ENCODE measurements at regions not wholly inside any gene's neighbourhood (a gene's known extent, or its start where the extent isn't known, plus 50 kb on each side); places are given as distances from the start of the nearest gene placed in this dataset.

- Histone ChIP-seq H3K14ac (ENCODE audit: low read length in 2 of 2) (no peak overlapping the region), H3K4me1 (ENCODE audit: control insufficient read depth, insufficient read depth, low read depth, low read length) (peaks cover 4% of the 10 kb centered on the region), H3K4ac (ENCODE audit: low read depth in 1 of 2, low read length in 2 of 2) (no peak overlapping the region), H3K4me3 (ENCODE audit: insufficient read depth in 1 of 2, low read depth in 1 of 2, low read length in 2 of 2) (no peak overlapping the region), H2BK15ac (ENCODE audit: low read depth, poor library complexity, severe bottlenecking) (no peak overlapping the region), H2BK120ac (ENCODE audit: low read depth, low read length) (no peak overlapping the region), H2AFZ (ENCODE audit: low read depth, low read length) (no peak overlapping the region), H2BK5ac (ENCODE audit: low read depth, low read length, poor library complexity, severe bottlenecking) (no peak overlapping the region), H3K18ac (ENCODE audit: low read depth in 1 of 2, low read length in 2 of 2) (no peak overlapping the region), H3K27me3 (ENCODE audit: control insufficient read depth in 1 of 2, insufficient read depth in 1 of 2, low read length in 2 of 2) (no peaks in the 10 kb centered on the region), H3K23ac (ENCODE audit: low read length in 2 of 2) (no peak overlapping the region), H4K8ac (ENCODE audit: low read length) (no peak overlapping the region), H3K36me3 (ENCODE audit: control insufficient read depth in 1 of 2, insufficient read depth in 2 of 2, low read depth in 1 of 2, low read length in 2 of 2) (no peaks in the 10 kb centered on the region), H4K91ac (ENCODE audit: low read length) (no peak overlapping the region), H2AK5ac (ENCODE audit: low read length, severe bottlenecking) (peak overlapping the region; percentile 65), H3K79me1 (replicated peaks; ENCODE audit: low read length, poor library complexity, severe bottlenecking) (no peaks in the 10 kb centered on the region), H3K4me2 (ENCODE audit: low read length, poor library complexity, severe bottlenecking) (peak overlapping the region; percentile 9), H2BK12ac (ENCODE audit: low read length in 2 of 2) (no peak overlapping the region), H3K9ac (ENCODE audit: low read length) (no peak overlapping the region), H3K9me3 (ENCODE audit: control insufficient read depth, low read length) (no peaks in the 10 kb centered on the region), H3K27ac (ENCODE audit: low read length, poor library complexity, severe bottlenecking) (no peak overlapping the region)
- 95% methylated on average over 3 of the region's 3 CpGs for WGBS
- DNase-seq: no peak
These were observed 133.6 kb upstream of the ARPP21 start for GRCh38 chr3:35505772-35506171.

- Histone ChIP-seq H2BK15ac (ENCODE audit: low read depth, poor library complexity, severe bottlenecking) (no peak overlapping the region), H2BK5ac (ENCODE audit: low read depth, low read length, poor library complexity, severe bottlenecking) (no peak overlapping the region), H2BK120ac (ENCODE audit: low read depth, low read length) (no peak overlapping the region), H3K14ac (ENCODE audit: low read length in 2 of 2) (no peak overlapping the region), H3K4me3 (ENCODE audit: insufficient read depth in 1 of 2, low read depth in 1 of 2, low read length in 2 of 2) (no peak overlapping the region), H3K79me1 (replicated peaks; ENCODE audit: low read length, poor library complexity, severe bottlenecking) (no peaks in the 10 kb centered on the region), H2AK5ac (ENCODE audit: low read length, severe bottlenecking) (peak overlapping the region; percentile 18), H3K36me3 (ENCODE audit: control insufficient read depth in 1 of 2, insufficient read depth in 2 of 2, low read depth in 1 of 2, low read length in 2 of 2) (no peaks in the 10 kb centered on the region), H2AFZ (ENCODE audit: low read depth, low read length) (no peak overlapping the region), H2BK12ac (ENCODE audit: low read length in 2 of 2) (no peak overlapping the region), H3K4ac (ENCODE audit: low read depth in 1 of 2, low read length in 2 of 2) (no peak overlapping the region), H3K9ac (ENCODE audit: low read length) (no peak overlapping the region), H3K4me1 (ENCODE audit: control insufficient read depth, insufficient read depth, low read depth, low read length) (peaks cover 2% of the 10 kb centered on the region), H4K8ac (ENCODE audit: low read length) (no peak overlapping the region), H4K91ac (ENCODE audit: low read length) (no peak overlapping the region), H3K9me3 (ENCODE audit: control insufficient read depth, low read length) (no peaks in the 10 kb centered on the region), H3K18ac (ENCODE audit: low read depth in 1 of 2, low read length in 2 of 2) (no peak overlapping the region), H3K27ac (ENCODE audit: low read length, poor library complexity, severe bottlenecking) (no peak overlapping the region), H3K4me2 (ENCODE audit: low read length, poor library complexity, severe bottlenecking) (no peak overlapping the region), H3K23ac (ENCODE audit: low read length in 2 of 2) (no peak overlapping the region), H3K27me3 (ENCODE audit: control insufficient read depth in 1 of 2, insufficient read depth in 1 of 2, low read length in 2 of 2) (no peaks in the 10 kb centered on the region)
- DNase-seq: no peak
These were observed 119.4 kb upstream of the ARPP21 start for GRCh38 chr3:35519936-35520335.

GRCh38 chr3:35521196-35521595, 118.1 kb upstream of the ARPP21 start:
- no peak overlapping the region for H2BK15ac ChIP-seq (ENCODE audit: low read depth, poor library complexity, severe bottlenecking)
- peaks cover 2% of the 10 kb centered on the region for H3K4me1 ChIP-seq (ENCODE audit: control insufficient read depth, insufficient read depth, low read depth, low read length)
- H3K27ac ChIP-seq (ENCODE audit: low read length, poor library complexity, severe bottlenecking): no peak overlapping the region
- no peak overlapping the region for H2BK12ac ChIP-seq (ENCODE audit: low read length in 2 of 2)
- no peak overlapping the region for H4K8ac ChIP-seq (ENCODE audit: low read length)
- no peak overlapping the region for H3K4ac ChIP-seq (ENCODE audit: low read depth in 1 of 2, low read length in 2 of 2)
- H2BK5ac ChIP-seq (ENCODE audit: low read depth, low read length, poor library complexity, severe bottlenecking): no peak overlapping the region
- no peak for DNase-seq
- no peak overlapping the region for H2AK5ac ChIP-seq (ENCODE audit: low read length, severe bottlenecking)
- no peak overlapping the region for H2BK120ac ChIP-seq (ENCODE audit: low read depth, low read length)
- no peak overlapping the region for H3K4me2 ChIP-seq (ENCODE audit: low read length, poor library complexity, severe bottlenecking)
- H3K79me1 ChIP-seq (replicated peaks; ENCODE audit: low read length, poor library complexity, severe bottlenecking): no peaks in the 10 kb centered on the region
- no peaks in the 10 kb centered on the region for H3K9me3 ChIP-seq (ENCODE audit: control insufficient read depth, low read length)
- H4K91ac ChIP-seq (ENCODE audit: low read length): no peak overlapping the region
- no peak overlapping the region for H2AFZ ChIP-seq (ENCODE audit: low read depth, low read length)
- H3K9ac ChIP-seq (ENCODE audit: low read length): no peak overlapping the region
- no peaks in the 10 kb centered on the region for H3K27me3 ChIP-seq (ENCODE audit: control insufficient read depth in 1 of 2, insufficient read depth in 1 of 2, low read length in 2 of 2)
- H3K14ac ChIP-seq (ENCODE audit: low read length in 2 of 2): no peak overlapping the region
- H3K4me3 ChIP-seq (ENCODE audit: insufficient read depth in 1 of 2, low read depth in 1 of 2, low read length in 2 of 2): no peak overlapping the region
- 78% methylated on average over 1 of the region's 3 CpGs for WGBS
- no peaks in the 10 kb centered on the region for H3K36me3 ChIP-seq (ENCODE audit: control insufficient read depth in 1 of 2, insufficient read depth in 2 of 2, low read depth in 1 of 2, low read length in 2 of 2)
- no peak overlapping the region for H3K23ac ChIP-seq (ENCODE audit: low read length in 2 of 2)
- no peak overlapping the region for H3K18ac ChIP-seq (ENCODE audit: low read depth in 1 of 2, low read length in 2 of 2)

- WGBS: 87% methylated on average over 3 of the region's 3 CpGs
- Histone ChIP-seq H3K4me2 (ENCODE audit: low read length, poor library complexity, severe bottlenecking) (no peak overlapping the region), H3K4ac (ENCODE audit: low read depth in 1 of 2, low read length in 2 of 2) (no peak overlapping the region), H3K4me1 (ENCODE audit: control insufficient read depth, insufficient read depth, low read depth, low read length) (peaks cover 2% of the 10 kb centered on the region), H2AK5ac (ENCODE audit: low read length, severe bottlenecking) (peak overlapping the region; percentile 92), H2BK15ac (ENCODE audit: low read depth, poor library complexity, severe bottlenecking) (no peak overlapping the region), H3K18ac (ENCODE audit: low read depth in 1 of 2, low read length in 2 of 2) (no peak overlapping the region), H3K9ac (ENCODE audit: low read length) (no peak overlapping the region), H4K8ac (ENCODE audit: low read length) (no peak overlapping the region), H3K23ac (ENCODE audit: low read length in 2 of 2) (no peak overlapping the region), H3K79me1 (replicated peaks; ENCODE audit: low read length, poor library complexity, severe bottlenecking) (no peaks in the 10 kb centered on the region), H3K36me3 (ENCODE audit: control insufficient read depth in 1 of 2, insufficient read depth in 2 of 2, low read depth in 1 of 2, low read length in 2 of 2) (no peaks in the 10 kb centered on the region), H3K27ac (ENCODE audit: low read length, poor library complexity, severe bottlenecking) (peak overlapping the region; percentile 82), H2BK12ac (ENCODE audit: low read length in 2 of 2) (no peak overlapping the region), H4K91ac (ENCODE audit: low read length) (no peak overlapping the region), H3K14ac (ENCODE audit: low read length in 2 of 2) (no peak overlapping the region), H2AFZ (ENCODE audit: low read depth, low read length) (no peak overlapping the region), H2BK5ac (ENCODE audit: low read depth, low read length, poor library complexity, severe bottlenecking) (no peak overlapping the region), H2BK120ac (ENCODE audit: low read depth, low read length) (no peak overlapping the region), H3K4me3 (ENCODE audit: insufficient read depth in 1 of 2, low read depth in 1 of 2, low read length in 2 of 2) (no peak overlapping the region), H3K27me3 (ENCODE audit: control insufficient read depth in 1 of 2, insufficient read depth in 1 of 2, low read length in 2 of 2) (no peaks in the 10 kb centered on the region), H3K9me3 (ENCODE audit: control insufficient read depth, low read length) (no peaks in the 10 kb centered on the region)
- DNase-seq: no peak
These were observed 116.9 kb upstream of the ARPP21 start for GRCh38 chr3:35522450-35522849.

Data from mesenchymal stem cell (in vitro differentiated cells and primary cell).